CD14-positive monocyte (primary cell): ENCODE measurements at regions not wholly inside any gene's neighbourhood (a gene's known extent, or its start where the extent isn't known, plus 50 kb on each side); places are given as distances from the start of the nearest gene placed in this dataset.

Experiments used
- DNase-seq, 3 donors: peaks; one replicate each; pipeline ENCODE4 v3.0.0-alpha.2; 2011 to 2022
- H2AFZ ChIP-seq: 2 replicates; pipeline ENCODE4 v1.6.0; 2012; ENCODE audit warnings: mild to moderate bottlenecking, low read depth, low read length, inconsistent platforms; ENCODE audit not compliant: insufficient read depth, poor library complexity, severe bottlenecking
- H3K27ac ChIP-seq, 2 donors: 1 replicate in 1 of 2; 2 replicates in 1 of 2; pipeline ENCODE4 v1.5.1; 2012 to 2013; ENCODE audit warnings: low read length in 2 of 2, control low read depth in 1 of 2, inconsistent platforms in 1 of 2, low read depth in 1 of 2, mild to moderate bottlenecking in 1 of 2
- H3K27me3 ChIP-seq, 2 donors: one replicate each; pipeline versions ENCODE4 v1.6.0 to v1.6.1; 2011 to 2013; ENCODE audit warnings: low read length in 2 of 2; ENCODE audit not compliant: control insufficient read depth in 2 of 2, insufficient read depth in 2 of 2
- H3K36me3 ChIP-seq, 2 donors: replicated peaks in 1 of 2; 1 replicate in 1 of 2; 2 replicates in 1 of 2; pipeline versions ENCODE4 v1.5.1 to v1.6.1; 2012 to 2013; ENCODE audit warnings: low read length in 2 of 2, control low read depth in 1 of 2, inconsistent platforms in 1 of 2, mild to moderate bottlenecking in 1 of 2; ENCODE audit not compliant: insufficient read depth in 2 of 2, control insufficient read depth in 1 of 2
- H3K4me1 ChIP-seq, 2 donors: 1 replicate in 1 of 2; 2 replicates in 1 of 2; pipeline versions ENCODE4 v1.5.1 to v1.6.1; 2012 to 2013; ENCODE audit warnings: low read length in 2 of 2, control low read depth in 1 of 2, inconsistent platforms in 1 of 2, mild to moderate bottlenecking in 1 of 2, moderate library complexity in 1 of 2; ENCODE audit not compliant: insufficient read depth in 2 of 2, control insufficient read depth in 1 of 2
- H3K4me2 ChIP-seq: replicated peaks from 2 replicates; pipeline ENCODE3; 2012; ENCODE audit warnings: low read length, moderate library complexity, mild to moderate bottlenecking; ENCODE audit not compliant: poor library complexity, severe bottlenecking; ENCODE audit errors: extremely low read depth
- H3K4me3 ChIP-seq, 3 experiments: fragments of 200-600 bp in 1 of 3; sonication (generic) in 1 of 3; replicated peaks in 1 of 3; 1 replicate in 2 of 3; 2 replicates in 1 of 3; pipeline ENCODE4 v1.5.1; 2011 to 2013; ENCODE audit warnings: low read length in 3 of 3, mild to moderate bottlenecking in 3 of 3, control low read depth in 2 of 3, low read depth in 2 of 3, inconsistent platforms in 1 of 3, moderate library complexity in 1 of 3
- H3K79me2 ChIP-seq: 2 replicates; pipeline ENCODE4 v1.6.0; 2012; ENCODE audit warnings: mild to moderate bottlenecking, control low read depth, inconsistent platforms, low read length, moderate library complexity; ENCODE audit not compliant: insufficient read depth
- H3K9ac ChIP-seq: 2 replicates; pipeline ENCODE4 v1.6.0; 2017; ENCODE audit warnings: low read length, mild to moderate bottlenecking; ENCODE audit not compliant: insufficient read depth, poor library complexity, severe bottlenecking
- H3K9me3 ChIP-seq, 2 donors: replicated peaks in 1 of 2; 1 replicate in 1 of 2; 2 replicates in 1 of 2; pipeline versions ENCODE4 v1.5.1 to v1.6.1; 2012 to 2013; ENCODE audit warnings: low read length in 2 of 2, control low read depth in 1 of 2; ENCODE audit not compliant: control insufficient read depth in 1 of 2, insufficient read depth in 1 of 2
- H4K20me1 ChIP-seq: 2 replicates; pipeline ENCODE4 v1.6.0; 2012; ENCODE audit warnings: mild to moderate bottlenecking, low read length, control low read depth, moderate library complexity; ENCODE audit not compliant: insufficient read depth
- H3K27ac Mint-ChIP-seq, 7 donors: one replicate each; pipeline ENCODE4 v1.8.0; 2020; ENCODE audit warnings: mild to moderate bottlenecking in 7 of 7, mixed read lengths in 7 of 7, moderate library complexity in 6 of 7, inconsistent platforms in 2 of 7
- H3K27me3 Mint-ChIP-seq, 3 donors: one replicate each; pipeline ENCODE4 v1.8.0; 2021 to 2022; ENCODE audit warnings: low read depth in 3 of 3, mild to moderate bottlenecking in 3 of 3, mixed read lengths in 3 of 3, moderate library complexity in 3 of 3, inconsistent platforms in 1 of 3
- H3K36me3 Mint-ChIP-seq, 2 donors: one replicate each; pipeline ENCODE4 v1.8.0; 2020; ENCODE audit warnings: mixed read lengths in 2 of 2, inconsistent platforms in 1 of 2, mild to moderate bottlenecking in 1 of 2
- H3K4me1 Mint-ChIP-seq: one replicate; pipeline ENCODE4 v1.8.0; 2020; ENCODE audit warnings: mild to moderate bottlenecking, mixed read lengths
- H3K4me3 Mint-ChIP-seq, 2 donors: one replicate each; pipeline ENCODE4 v1.8.0; 2020; ENCODE audit warnings: mild to moderate bottlenecking in 2 of 2, mixed read lengths in 2 of 2, moderate library complexity in 1 of 2
- H3K9me3 Mint-ChIP-seq, 7 donors: one replicate each; pipeline ENCODE4 v1.8.0; 2020 to 2022; ENCODE audit warnings: mixed read lengths in 7 of 7, mild to moderate bottlenecking in 6 of 7, moderate library complexity in 6 of 7, inconsistent platforms in 2 of 7
- CTCF ChIP-seq: fragments of 200-600 bp; IDR thresholded peaks from one replicate; pipeline ENCODE4 v1.8.0; 2022; ENCODE audit warnings: antibody characterized with exemption, mild to moderate bottlenecking
- WGBS: methylation state at CpG from one replicate; pipeline ENCODE4 v1.1.5; 2013; ENCODE audit warnings: missing lambda C conversion rate; ENCODE audit not compliant: insufficient coverage; 5-methylcytosine and 5-hydroxymethylcytosine counted together
- intact Hi-C, 2 donors: fragments of 100-400 bp; cut with micrococcal nuclease; formaldehyde crosslinking; loops; one replicate each; pipeline versions ENCODE4 v1.15.0 to v1.15.1; 2023

DNA sequence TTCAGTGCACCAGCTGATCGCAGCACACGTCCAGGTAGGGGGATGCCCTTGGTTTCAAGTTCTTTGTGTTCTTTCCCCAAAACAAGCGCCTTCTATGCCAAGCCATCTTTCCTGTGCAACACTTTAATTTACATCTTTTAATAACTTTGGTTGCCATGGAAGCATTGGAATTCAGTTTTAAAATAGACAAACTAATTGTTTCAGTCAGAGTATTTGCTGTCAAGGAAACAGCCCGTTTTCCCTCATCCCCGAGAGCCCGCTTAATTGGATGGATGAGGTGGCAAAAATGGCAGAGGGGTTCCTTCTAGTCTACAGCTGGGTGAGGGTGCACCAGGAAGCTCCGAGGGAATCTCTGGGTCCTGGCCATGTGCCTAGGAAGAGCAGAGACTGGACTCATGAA is 793.7 kb upstream of the EEF2KMT start:
- Mint-ChIP-seq H3K36me3 (no peaks in the 10 kb centered on the region), H3K9me3 (peaks cover 0 to 18% (median 7%) of the 10 kb centered on the region in 7 donors), H3K4me1 (no peaks in the 10 kb centered on the region), H3K4me3 (no peak overlapping the region), H3K27ac (no peak overlapping the region), H3K27me3 (peaks cover 0 to 2% (median 2%) of the 10 kb centered on the region in 3 donors)
- Histone ChIP-seq H3K27me3 (no peaks in the 10 kb centered on the region), H4K20me1 (no peaks in the 10 kb centered on the region), H3K4me1 (no peaks in the 10 kb centered on the region), H3K79me2 (no peaks in the 10 kb centered on the region), H3K27ac (no peak overlapping the region), H3K4me2 (no peak overlapping the region), H3K4me3 (no peak overlapping the region), H3K36me3 (no peaks in the 10 kb centered on the region), H2AFZ (no peak overlapping the region), H3K9me3 (peaks cover 6 to 13% of the 10 kb centered on the region in 2 donors), H3K9ac (no peak overlapping the region)
- DNase-seq: no peak
- WGBS: 82% methylated on average over 4 of the region's 7 CpGs
- TF ChIP-seq CTCF: no peak
- intact Hi-C loops: no loop called here

- Mint-ChIP-seq H3K27ac (no peak overlapping the region), H3K9me3 (peaks cover 0 to 13% (median 10%) of the 10 kb centered on the region in 7 donors)
- no peak overlapping the region for H2AFZ ChIP-seq
Observed at GRCh38 chr16:5885521-5885920, 787.9 kb upstream of the EEF2KMT start.

More at GRCh38 chr16:5885521-5885920, 787.9 kb upstream of the EEF2KMT start:
- DNase-seq: no peak
- Mint-ChIP-seq H3K4me3 (no peak overlapping the region), H3K27me3 (peaks cover 0 to 2% (median 0%) of the 10 kb centered on the region in 3 donors), H3K36me3 (no peaks in the 10 kb centered on the region), H3K4me1 (no peaks in the 10 kb centered on the region)
- TF ChIP-seq CTCF: no peak
- no peak overlapping the region for H3K4me2 ChIP-seq
- no peak overlapping the region for H3K27ac ChIP-seq
- H3K9ac ChIP-seq: no peak overlapping the region
- no peaks in the 10 kb centered on the region for H3K36me3 ChIP-seq
- H3K4me3 ChIP-seq: no peak overlapping the region
- intact Hi-C loops: no loop called here
- H3K79me2 ChIP-seq: no peaks in the 10 kb centered on the region
- H3K27me3 ChIP-seq: no peaks in the 10 kb centered on the region
- peaks cover 5 to 7% of the 10 kb centered on the region in 2 donors for H3K9me3 ChIP-seq
- 80% methylated on average over 4 of the region's 6 CpGs for WGBS
- no peaks in the 10 kb centered on the region for H4K20me1 ChIP-seq
- no peaks in the 10 kb centered on the region for H3K4me1 ChIP-seq
